Right hindlimb (tissue), 1 donor: ENCODE measurements at regions not wholly inside any gene's neighbourhood (a gene's known extent, or its start where the extent isn't known, plus 50 kb on each side); places are given as distances from the start of the nearest gene placed in this dataset.

Experiments
- DNase-seq: peaks from one replicate; pipeline ENCODE4 v3.0.0-alpha.2; 2018

DNA sequence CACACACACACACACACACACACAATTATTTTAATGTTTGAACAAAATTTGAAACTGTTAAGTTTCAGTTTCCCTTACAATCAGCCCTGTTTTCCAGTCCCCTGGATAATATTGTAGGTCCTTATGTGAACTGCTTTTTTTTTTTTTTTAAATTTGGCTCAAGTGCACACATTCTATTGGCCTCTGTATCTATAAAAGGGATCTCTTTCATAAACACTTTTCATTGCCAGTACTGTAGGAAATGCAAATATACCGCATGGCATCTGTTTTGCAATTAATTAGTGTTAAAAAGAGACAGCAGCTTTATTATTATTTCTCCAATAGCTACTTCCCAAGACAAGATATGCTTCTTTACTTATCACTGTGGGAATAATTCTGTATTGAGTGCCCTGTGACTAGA, 738.7 kb downstream of the EPHA4 start:
- no peak for DNase-seq

DNA sequence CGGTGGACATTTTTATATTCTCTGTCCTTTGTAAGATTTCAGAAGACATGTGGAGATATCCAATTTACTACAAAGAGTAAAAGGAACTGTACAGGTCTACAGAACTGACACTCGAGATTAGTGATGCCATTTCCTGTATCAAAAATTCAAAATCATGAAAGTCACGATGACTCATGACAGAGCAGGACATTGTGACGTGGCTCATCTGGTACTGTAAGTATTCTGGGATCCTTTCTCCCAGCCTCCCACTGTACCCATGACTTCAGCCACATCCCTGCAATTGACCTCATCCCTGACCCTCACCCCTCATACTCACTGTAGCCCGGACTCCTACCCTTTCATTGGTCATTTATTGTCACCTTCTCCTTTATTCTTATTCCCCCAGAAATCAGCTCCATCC, 736.5 kb downstream of the EPHA4 start:
- no peak for DNase-seq

DNA sequence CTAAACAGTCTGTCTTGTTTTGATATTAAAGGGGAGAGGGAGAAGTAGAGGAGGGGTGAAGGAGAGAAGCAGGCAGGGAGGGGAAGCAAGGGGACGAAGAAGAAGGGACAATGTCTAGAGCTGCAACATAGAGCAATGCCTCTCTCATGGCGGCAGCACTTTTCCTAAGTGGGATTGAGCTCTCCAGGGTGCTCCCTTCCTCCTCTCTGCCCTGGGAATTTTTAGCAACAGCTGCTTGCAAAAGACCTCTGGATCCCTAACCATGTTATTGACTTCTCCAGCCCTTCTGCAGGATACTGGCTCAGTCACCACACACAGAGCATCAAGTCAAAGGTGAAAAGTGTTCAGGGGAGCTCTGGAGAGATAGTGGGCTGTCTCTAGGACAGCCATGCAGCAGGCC, 734.9 kb downstream of the EPHA4 start:
- no peak for DNase-seq

DNA sequence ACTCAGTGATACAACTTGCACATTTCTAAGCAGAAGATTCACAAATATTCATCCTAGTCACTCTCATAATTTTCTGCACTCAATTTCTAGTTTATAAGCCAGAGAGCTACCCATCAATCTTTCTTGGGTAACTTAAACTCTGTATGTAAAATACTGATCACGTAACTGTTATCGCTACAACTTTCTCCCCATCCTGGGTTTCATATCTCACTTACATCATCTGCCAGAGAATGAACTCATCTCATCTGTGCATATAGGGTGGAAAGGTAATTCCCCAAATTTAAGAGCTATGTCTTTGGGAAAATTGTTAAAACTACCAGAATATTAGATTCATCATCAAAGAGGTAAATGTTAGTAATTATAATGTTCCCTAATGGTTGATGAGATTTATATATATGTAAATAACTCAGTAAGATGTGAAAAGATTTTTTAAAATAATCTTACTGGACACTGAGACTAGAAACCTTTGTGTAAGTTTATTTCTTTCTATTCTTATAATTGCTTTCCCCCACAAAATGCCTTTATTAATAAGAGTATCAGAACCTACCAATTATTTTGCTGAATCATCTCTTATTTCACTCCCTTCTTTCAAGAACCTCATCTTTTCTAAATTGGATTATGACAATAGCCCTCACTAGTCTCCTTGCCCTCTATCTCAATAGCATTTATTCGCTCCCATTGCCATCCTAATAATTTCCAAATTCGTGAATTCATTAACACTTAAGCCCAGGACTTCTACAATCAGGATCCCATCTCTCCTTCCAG, 729.0 kb downstream of the EPHA4 start:
- DNase-seq: no peak

DNA sequence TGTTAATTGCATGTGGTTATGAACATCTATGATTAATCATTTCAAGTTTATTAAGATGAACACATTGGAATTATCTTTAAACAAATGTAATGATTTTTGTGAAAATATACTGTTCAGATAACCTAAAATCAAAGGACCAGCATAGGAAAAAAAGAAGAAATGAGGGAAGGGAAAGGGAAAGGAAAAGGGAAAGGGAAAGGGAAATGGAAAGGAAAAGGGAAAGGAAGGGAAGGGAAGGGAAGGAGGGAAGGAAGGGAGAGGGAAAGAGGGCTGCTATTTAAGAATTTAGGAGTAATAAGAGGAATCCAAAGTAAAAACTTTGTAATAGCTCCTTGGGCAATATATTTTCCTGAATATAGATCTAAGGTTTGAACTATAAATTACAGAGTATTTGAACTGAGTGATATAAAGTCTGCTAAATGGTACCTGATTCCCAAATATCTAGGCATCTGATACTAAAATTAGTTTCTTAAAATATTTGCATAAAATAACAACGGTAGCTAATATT, 726.3 kb downstream of the EPHA4 start:
- no peak for DNase-seq

DNA sequence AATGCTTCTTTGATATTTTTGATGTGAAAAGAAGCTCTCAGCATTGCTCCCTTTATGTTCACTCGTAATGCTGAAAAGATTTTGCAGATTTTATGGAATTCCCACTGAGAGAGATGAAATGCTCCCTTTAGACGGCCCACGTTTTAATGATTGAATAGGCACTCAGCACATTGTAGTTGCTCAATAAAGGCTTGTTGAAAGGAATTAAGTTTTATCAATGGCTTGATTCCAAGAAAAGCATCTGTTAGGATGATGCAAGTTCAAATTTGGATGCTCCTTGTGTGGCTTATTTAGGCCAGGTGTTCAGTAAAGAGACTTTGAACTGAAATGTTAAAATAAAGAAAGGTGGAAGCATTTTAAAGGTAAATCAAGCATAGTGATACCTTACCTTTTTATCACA, 725.1 kb downstream of the EPHA4 start:
- no peak for DNase-seq

DNA sequence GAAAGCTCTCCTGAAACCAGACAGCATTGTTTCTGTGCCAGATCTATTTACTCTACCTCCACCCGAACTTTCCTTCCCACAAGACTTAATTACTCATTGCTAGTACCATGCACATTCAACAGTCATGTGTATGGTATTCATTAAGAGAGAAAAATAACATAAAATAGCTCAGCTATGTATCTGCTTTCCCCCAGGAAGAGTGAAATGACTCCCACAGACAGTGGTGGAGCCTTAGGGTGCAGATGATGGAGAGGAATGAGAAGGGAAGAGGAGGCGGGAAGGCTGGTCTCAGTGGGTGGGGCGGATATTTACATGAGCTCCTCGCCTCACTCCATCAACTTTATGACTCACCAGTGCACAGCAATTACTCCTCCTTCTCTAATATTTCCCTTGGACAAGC, 724.5 kb downstream of the EPHA4 start:
- DNase-seq: no peak

DNA sequence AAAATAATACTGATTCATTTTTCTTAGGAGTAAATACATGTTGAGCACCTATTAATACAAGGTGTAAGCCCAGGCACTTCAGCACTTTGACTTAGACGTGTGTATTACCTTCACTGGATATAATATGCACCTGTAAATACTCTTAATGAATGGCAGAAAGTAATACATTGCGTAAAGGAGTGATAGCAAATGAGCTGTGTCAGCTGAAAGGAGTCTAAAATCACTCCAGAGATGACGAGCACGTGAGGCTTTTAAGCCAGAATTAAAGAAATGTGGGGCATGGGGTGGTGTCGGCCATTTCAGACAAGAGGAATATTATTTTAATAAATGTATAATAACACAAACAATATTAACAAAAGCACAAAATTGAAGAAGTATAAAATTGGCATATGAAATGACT, 722.7 kb downstream of the EPHA4 start:
- DNase-seq: no peak

DNA sequence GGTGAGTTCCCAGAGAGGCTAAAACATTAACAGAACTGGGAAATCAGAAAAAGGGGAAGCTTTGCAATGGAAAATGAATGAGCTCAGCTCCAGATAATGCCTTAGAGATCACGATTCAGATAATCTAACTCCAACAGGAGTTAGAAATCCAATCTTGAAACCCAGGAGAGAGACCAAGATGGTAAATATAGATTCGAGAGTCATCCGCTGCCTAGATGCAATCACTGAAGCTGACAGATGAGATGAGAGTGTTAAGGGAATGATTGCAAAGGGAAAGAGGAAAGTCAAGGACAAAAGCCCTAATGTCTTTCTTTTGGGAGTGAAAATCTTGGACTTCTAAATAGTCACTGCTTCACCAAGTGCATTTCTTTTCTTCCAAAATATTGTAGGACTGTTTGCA, 722.0 kb downstream of the EPHA4 start:
- no peak for DNase-seq

DNA sequence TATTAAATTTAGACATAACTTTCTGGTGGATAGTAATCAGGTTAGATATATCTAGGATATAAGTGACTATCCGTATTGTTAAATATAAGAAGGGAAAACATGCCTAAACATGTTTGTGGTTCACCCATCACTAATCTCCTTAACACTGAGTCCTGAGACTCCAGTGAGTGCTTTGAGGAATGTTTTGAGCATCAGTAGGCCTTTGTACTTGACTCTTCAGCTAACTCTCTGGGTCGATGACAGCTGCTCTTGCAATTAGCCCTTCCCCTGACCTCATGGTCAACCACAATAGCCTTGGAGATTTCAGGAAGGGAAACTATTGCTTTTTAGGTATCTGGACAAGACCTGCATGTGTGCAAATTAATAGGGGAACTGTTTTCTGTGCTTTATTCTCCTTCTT, 716.8 kb downstream of the EPHA4 start:
- DNase-seq: peak; percentile 27

DNA sequence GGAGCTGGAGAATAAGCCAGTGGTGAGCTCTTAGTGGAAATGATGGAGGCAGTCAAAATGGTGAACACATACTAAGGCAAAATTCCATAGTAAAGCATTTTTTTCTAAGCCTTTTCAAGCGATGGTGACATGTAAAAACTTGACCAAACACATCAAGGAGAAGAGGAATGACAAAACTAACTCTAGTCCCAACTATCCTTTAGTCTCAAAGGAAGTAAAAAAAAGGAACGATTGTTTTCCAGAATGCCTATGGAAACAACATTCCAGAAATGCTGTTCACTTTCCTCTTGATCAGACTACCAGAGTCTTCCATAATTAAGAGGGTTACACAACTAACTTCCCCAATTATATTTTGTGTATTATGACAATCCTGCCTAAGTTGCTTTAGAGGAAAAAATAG, 715.6 kb downstream of the EPHA4 start:
- no peak for DNase-seq

DNA sequence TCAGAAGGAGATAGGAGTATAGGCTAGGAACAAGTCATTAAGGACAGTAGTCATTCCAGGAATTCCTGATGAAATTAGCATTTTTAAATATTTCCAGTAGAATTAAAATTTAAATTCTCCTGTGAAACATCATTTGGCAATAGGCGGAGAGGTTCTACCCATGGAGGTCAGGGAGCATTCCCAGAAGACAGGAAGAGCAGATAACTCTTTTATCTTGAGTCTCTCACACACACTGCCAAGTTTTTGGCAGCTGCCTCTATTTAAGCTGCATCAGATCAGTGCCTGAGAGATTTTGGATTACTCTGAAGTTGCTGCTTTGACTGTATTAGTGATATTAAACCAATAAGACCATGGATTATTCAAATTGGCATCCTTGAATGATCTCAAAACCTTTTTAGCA, 714.7 kb downstream of the EPHA4 start:
- no peak for DNase-seq

DNA sequence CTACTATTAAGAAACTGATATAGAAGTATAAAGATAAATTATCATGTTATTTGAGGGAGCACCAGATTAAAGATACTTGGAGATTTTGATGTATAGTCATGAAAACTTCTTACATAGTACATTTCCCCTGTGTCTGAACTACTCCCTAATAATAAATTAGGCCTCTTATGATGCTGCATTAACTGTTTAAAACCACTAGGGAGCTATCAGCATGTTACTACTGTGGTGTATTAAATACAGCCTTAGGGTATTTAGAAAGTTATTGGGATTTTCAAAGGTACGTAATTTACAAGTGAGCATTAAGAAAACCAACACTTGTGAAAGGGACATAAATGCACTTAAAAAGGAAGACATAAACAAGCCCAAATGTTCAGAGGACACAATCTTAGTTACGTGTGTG, 714.0 kb downstream of the EPHA4 start:
- no peak for DNase-seq

DNA sequence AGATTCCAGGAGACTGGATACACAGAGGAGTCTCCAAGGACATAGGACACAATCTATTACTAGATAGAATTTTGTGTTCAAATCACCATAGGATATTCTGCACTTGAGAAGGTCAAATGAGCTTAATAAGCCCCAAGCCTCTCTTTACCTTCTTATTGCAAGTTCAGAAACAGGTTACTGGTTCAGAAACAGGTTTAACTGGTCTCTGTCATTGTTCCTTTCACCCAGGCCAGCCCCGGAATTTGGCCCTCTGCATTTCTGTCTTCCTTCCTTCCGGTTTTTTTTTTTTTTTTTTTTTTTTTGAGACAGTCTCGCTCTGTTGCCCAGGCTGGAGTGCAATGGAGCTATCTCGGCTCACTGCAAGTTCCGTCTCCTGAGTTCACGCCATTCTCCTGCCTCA, 700.2 kb downstream of the EPHA4 start:
- DNase-seq: no peak

DNA sequence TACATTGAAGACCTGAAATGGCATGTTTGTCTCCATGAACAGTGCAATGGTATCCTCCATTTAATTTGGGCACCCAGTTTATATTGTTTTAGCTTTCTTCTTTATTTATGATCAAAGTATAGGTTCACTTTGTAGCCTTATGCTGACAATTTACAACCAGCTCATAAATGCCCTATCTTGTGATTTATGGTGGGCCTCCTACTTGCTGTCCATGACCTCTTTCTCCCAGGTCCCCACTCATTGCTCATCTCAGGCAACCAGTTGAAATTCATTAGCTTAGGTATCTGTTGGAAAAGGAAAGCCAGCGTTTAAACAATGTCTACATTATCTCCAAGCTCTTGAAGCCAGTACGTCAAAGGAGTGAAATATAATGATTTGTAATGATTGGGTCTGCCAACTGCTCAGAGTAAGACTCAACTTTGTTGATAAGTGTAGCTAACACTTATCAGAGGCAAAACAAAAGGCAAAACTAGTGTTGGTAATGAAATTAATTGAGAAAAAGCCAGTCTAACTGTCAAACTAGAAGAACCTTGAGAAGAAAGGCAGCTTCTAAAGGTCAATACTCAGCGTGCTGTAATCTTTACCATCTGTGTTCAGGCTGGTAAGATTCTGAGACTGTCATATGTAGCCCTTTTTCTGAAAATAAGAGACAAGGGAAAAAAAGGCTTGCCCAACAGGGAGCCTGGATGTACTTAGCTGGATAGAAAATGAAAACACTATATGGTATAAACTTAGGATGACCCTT, 695.9 kb downstream of the EPHA4 start:
- DNase-seq: no peak

DNA sequence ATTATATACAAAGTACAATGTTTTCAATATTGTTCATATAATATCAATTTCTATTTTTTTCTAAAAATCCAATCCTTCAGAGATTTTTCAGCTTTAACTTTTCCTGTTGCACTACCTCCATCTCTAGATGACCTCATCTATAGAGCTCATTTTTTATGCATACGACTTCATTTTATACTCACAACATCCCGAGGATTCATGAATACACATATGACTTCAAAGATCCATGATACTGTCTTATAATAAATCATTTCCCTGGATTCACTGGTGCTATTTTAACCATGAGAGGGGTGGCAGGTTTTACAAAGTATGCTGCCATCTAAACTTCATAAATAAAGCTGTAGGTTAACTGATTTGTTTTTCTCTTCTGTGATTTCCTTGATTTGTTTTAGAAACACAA, 694.6 kb downstream of the EPHA4 start:
- no peak for DNase-seq

DNA sequence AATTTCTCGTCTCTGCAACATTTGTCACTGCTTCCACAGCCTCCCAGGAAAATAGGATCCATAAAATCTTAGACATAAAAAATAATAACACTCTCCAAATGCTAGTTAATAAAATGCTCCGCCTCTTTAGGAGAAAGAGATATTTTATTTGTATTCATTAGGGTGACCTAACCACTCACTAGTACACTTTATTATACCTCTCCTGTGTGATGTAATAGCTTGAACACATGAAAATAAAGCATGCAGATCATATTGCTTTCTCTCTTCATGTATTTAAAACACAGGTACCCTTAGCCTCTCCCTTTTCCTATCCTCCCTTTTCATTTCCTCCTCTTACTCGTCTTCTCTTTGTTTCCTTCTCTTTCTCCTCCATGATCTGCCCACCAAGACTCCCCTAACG, 694.2 kb downstream of the EPHA4 start:
- no peak for DNase-seq

DNA sequence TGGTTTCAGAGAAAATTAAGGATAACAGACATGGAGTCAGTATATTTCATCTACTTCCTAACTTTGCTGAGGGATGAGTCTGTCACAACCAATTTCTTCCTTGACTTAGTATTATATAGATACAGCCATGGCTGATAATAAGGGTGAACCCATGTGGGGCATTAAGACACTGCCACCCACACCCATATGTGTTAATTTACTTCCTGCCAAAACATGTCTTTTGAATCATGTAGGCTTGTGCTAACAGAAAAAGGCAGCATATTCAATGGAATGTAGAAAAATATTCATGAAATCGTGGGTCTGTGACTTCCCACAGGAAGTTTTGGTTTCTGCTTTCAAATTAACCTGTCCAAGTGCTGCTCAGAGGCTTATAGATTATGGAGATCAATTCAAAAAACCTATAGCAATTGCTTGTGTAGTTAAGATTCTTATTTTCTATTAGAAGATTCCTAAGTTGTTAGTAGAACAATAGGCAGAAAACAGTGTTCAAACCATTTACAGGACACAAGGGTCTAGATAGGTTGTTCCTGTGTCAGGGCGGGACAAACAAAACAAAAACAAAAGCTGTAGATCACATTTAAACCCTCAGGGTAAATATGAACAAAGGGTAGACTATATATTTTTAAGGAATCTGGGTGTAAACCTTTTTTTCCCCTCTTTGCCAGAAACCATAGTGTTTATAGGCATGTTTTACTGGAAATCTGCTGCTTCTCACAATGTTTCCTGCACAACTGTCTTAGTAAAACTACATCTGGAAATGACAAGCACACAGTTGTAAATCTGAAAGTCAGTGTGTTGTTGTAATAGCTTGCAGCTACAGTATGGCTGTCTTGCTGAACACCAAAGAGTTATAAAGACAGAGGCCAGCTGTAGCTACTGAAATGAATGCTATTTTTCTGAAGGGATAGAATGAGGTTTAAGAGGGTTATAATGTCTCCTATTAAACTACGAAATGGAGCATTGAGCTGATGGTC, 691.2 kb downstream of the EPHA4 start:
- DNase-seq: no peak

DNA sequence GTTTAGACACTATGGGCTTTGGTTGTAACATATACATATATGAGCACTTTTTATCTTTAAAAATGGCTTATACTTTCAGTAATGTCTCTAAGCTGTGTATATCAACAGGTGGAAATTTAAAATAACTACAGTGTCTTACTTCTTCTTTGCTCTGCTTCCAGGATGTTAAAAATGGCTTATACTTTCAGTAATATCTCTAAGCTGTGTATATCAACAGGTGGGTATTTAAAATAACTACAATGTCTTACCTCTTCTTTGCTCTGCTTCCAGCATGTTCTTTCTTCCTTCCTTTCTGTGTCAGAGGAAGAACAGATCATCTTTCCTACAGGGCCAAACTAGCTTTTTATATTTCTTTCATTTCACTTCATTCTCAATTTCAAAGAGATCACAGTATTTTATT, 689.6 kb downstream of the EPHA4 start:
- DNase-seq: no peak

DNA sequence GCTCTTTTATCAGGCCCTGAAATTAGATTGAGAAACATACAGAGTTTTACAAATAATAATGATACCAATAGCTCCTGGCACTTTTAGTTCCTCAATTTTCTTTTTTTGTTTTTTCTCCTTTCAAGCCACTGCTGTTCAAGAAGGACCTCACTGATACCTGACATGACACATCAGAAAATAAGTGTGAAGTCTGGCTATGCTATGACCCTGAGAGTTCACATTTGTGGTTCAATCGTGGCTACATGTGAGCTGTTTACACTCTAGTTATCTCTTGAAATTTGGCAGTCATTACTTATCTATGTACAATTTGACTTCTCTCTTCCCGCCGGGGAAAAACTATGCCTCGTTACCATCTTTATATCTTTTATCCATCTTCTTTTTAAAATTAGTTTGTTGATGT, 686.5 kb downstream of the EPHA4 start:
- no peak for DNase-seq

DNA sequence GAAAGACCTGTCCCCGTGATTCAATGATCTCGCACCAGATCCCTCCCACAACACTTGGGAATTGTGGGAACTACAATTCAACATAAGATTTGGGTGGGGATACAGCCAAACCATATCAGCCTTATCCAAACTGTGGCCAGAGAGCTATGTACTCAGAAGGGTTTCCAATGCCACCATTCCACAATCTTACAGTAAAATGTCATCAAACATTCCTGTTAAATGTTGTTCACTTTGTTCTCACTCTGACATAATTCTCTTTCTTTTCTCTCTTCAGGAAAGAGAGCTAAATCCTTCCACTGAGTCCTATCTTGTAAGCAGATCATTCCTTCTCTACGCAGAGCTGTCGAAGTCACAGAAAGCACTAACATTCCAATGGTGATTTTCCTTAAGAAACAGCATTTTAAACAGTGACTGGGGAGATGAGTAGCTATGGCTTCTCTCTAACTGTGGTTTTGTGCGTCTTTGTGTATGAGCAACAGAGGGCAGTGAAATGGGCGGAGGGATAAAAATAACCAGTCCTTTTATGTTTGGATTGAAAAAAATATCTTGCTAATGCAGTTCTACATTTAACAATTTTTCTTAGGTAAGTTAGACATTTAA, 684.7 kb downstream of the EPHA4 start:
- DNase-seq: no peak

DNA sequence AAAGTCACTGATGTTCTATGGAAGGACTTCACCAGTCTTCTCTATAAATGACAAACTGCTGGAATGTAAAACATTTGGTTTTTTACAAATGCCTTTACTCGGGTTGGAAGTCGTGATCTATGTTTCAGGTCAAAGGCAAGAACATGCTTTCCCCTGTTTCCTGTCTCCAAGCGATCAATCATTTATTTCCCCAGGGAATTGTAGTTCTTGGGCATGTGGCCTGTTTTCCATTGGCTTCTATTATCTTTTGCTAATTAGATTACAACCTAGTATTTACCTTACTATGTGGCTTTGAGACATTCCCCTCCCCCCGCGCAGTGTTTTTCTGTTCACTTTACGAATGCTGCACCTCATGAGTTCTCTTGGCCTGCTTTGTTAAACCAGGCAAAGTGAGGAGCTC, 684.2 kb downstream of the EPHA4 start:
- no peak for DNase-seq

DNA sequence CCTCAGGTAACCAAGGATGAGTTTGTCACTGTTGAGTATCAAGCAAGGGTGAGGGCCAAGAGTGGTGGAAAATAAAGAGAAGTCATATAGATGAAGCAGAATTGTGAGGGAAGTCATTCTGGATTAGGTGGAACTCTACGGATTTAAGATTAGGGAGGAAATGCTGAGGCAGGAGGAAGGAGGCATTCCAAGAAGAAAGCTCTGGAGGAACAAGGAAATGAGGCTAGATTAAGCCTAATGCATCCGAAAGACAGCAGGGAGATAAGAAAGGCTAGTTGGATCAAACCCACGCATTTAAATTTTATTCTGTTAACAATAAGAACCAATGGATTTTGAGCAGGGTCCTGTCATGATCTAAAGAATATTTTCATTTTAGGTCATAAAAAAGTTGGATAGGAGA, 681.2 kb downstream of the EPHA4 start:
- DNase-seq: no peak
